Activated T-helper 1 cell treated with anti-CD3 and anti-CD28 coated beads, Interleukin-12 subunit alpha, Interleukin-12 subunit beta, Interleukin-2, Interleukin-4 antibody, amounts not matched to agents 30 ng/mL and 10 ng/mL and 1 ng/mL, durations not matched to agents 14 hours and 24 hours and 36 hours (primary cell): ENCODE measurements at regions not wholly inside any gene's neighbourhood (a gene's known extent, or its start where the extent isn't known, plus 50 kb on each side); places are given as distances from the start of the nearest gene placed in this dataset.

Source experiments
- DNase-seq: peaks from one replicate; pipeline ENCODE4 v3.0.0; 2021; ENCODE audit warnings: low spot score
- H3K27ac Mint-ChIP-seq: one replicate; pipeline ENCODE4 v1.8.0; 2021; ENCODE audit warnings: mild to moderate bottlenecking, mixed read lengths
- H3K27me3 Mint-ChIP-seq: one replicate; pipeline ENCODE4 v1.8.0; 2022; ENCODE audit warnings: mild to moderate bottlenecking, moderate library complexity, mixed read lengths; ENCODE audit not compliant: insufficient read depth
- H3K36me3 Mint-ChIP-seq: one replicate; pipeline ENCODE4 v1.8.0; 2021; ENCODE audit warnings: low read depth, mixed read lengths
- H3K4me1 Mint-ChIP-seq: one replicate; pipeline ENCODE4 v1.8.0; 2021; ENCODE audit warnings: low read depth, mixed read lengths
- H3K4me3 Mint-ChIP-seq: one replicate; pipeline ENCODE4 v1.8.0; 2021; ENCODE audit warnings: mild to moderate bottlenecking, moderate library complexity, mixed read lengths
- H3K9me3 Mint-ChIP-seq: one replicate; pipeline ENCODE4 v1.8.0; 2021; ENCODE audit warnings: mixed read lengths
- intact Hi-C: fragments of 100-400 bp; cut with micrococcal nuclease; formaldehyde crosslinking; loops from one replicate; pipeline ENCODE4 v1.15.1; 2024

GRCh38 chrX:69094977-69095669 lies 70.1 kb downstream of the PJA1 start:
- Mint-ChIP-seq H3K27ac (no peak overlapping the region), H3K36me3 (no peaks in the 10 kb centered on the region), H3K4me3 (no peak overlapping the region), H3K4me1 (no peaks in the 10 kb centered on the region), H3K9me3 (no peaks in the 10 kb centered on the region), H3K27me3 (peaks cover 2% of the 10 kb centered on the region)
- intact Hi-C loops, result loop anchor here (1.0 to 5.0 kb wide), 2 partner anchors 127 to 192 kb away; no protein-coding TSS in a partner anchor
- no peak for DNase-seq

GRCh38 chrX:69093960-69094871 lies 71.0 kb downstream of the PJA1 start:
- Mint-ChIP-seq H3K36me3 (no peaks in the 10 kb centered on the region), H3K9me3 (no peaks in the 10 kb centered on the region), H3K4me1 (no peaks in the 10 kb centered on the region), H3K27me3 (peaks cover 2% of the 10 kb centered on the region), H3K4me3 (no peak overlapping the region), H3K27ac (no peak overlapping the region)
- DNase-seq, result peak; percentile 1
- intact Hi-C loops, result loop anchor here (1.0 to 5.0 kb wide), 2 partner anchors 128 to 193 kb away; no protein-coding TSS in a partner anchor

- Mint-ChIP-seq H3K4me1 (no peaks in the 10 kb centered on the region), H3K4me3 (no peak overlapping the region), H3K27me3 (no peaks in the 10 kb centered on the region), H3K36me3 (no peaks in the 10 kb centered on the region), H3K9me3 (no peaks in the 10 kb centered on the region), H3K27ac (no peak overlapping the region)
- DNase-seq, result no peak
- intact Hi-C loops, result loop anchor here (5.0 kb wide), 1 partner anchor 197 kb away; no protein-coding TSS in a partner anchor
Observed at GRCh38 chrX:69090022-69090421, 75.2 kb downstream of the PJA1 start.

GRCh38 chrX:69089203-69089602 lies 76.0 kb downstream of the PJA1 start:
- H3K9me3 Mint-ChIP-seq, result no peaks in the 10 kb centered on the region
- no peaks in the 10 kb centered on the region for H3K27me3 Mint-ChIP-seq
- H3K36me3 Mint-ChIP-seq, result no peaks in the 10 kb centered on the region
- no peak overlapping the region for H3K4me3 Mint-ChIP-seq
- intact Hi-C loops, result no loop called here
- no peak overlapping the region for H3K27ac Mint-ChIP-seq
- DNase-seq, result no peak
- no peaks in the 10 kb centered on the region for H3K4me1 Mint-ChIP-seq

- Mint-ChIP-seq H3K4me1 (no peaks in the 10 kb centered on the region), H3K36me3 (no peaks in the 10 kb centered on the region), H3K27me3 (no peaks in the 10 kb centered on the region), H3K9me3 (no peaks in the 10 kb centered on the region), H3K27ac (no peak overlapping the region), H3K4me3 (no peak overlapping the region)
- DNase-seq, result no peak
- intact Hi-C loops, result no loop called here
Observed at GRCh38 chrX:69088171-69088938, 76.9 kb downstream of the PJA1 start.

- no peak overlapping the region for H3K4me3 Mint-ChIP-seq
- H3K36me3 Mint-ChIP-seq, result no peaks in the 10 kb centered on the region
- H3K27ac Mint-ChIP-seq, result no peak overlapping the region
- no peaks in the 10 kb centered on the region for H3K27me3 Mint-ChIP-seq
- no peak for DNase-seq
- no peaks in the 10 kb centered on the region for H3K9me3 Mint-ChIP-seq
- intact Hi-C loops, result no loop called here
- no peaks in the 10 kb centered on the region for H3K4me1 Mint-ChIP-seq
Observed at GRCh38 chrX:69085826-69086225, 79.4 kb downstream of the PJA1 start.

- H3K36me3 Mint-ChIP-seq, result no peaks in the 10 kb centered on the region
- H3K27ac Mint-ChIP-seq, result no peak overlapping the region
- DNase-seq, result no peak
- no peaks in the 10 kb centered on the region for H3K27me3 Mint-ChIP-seq
- intact Hi-C loops, result no loop called here
- no peaks in the 10 kb centered on the region for H3K9me3 Mint-ChIP-seq
- no peaks in the 10 kb centered on the region for H3K4me1 Mint-ChIP-seq
- H3K4me3 Mint-ChIP-seq, result no peak overlapping the region
Observed at GRCh38 chrX:69085151-69085550, 80.1 kb downstream of the PJA1 start.

GRCh38 chrX:69083801-69084200 lies 81.5 kb downstream of the PJA1 start:
- no peaks in the 10 kb centered on the region for H3K4me1 Mint-ChIP-seq
- no peak overlapping the region for H3K4me3 Mint-ChIP-seq
- no peaks in the 10 kb centered on the region for H3K9me3 Mint-ChIP-seq
- DNase-seq, result no peak
- no peaks in the 10 kb centered on the region for H3K27me3 Mint-ChIP-seq
- no peak overlapping the region for H3K27ac Mint-ChIP-seq
- H3K36me3 Mint-ChIP-seq, result no peaks in the 10 kb centered on the region
- intact Hi-C loops, result no loop called here

- no peak for DNase-seq
- H3K4me3 Mint-ChIP-seq, result no peak overlapping the region
- H3K4me1 Mint-ChIP-seq, result no peaks in the 10 kb centered on the region
- intact Hi-C loops, result no loop called here
- no peak overlapping the region for H3K27ac Mint-ChIP-seq
- no peaks in the 10 kb centered on the region for H3K9me3 Mint-ChIP-seq
- no peaks in the 10 kb centered on the region for H3K27me3 Mint-ChIP-seq
- H3K36me3 Mint-ChIP-seq, result no peaks in the 10 kb centered on the region
Observed at GRCh38 chrX:69083361-69083760, 81.9 kb downstream of the PJA1 start.

- intact Hi-C loops, result no loop called here
- DNase-seq, result no peak
- no peak overlapping the region for H3K27ac Mint-ChIP-seq
- H3K36me3 Mint-ChIP-seq, result no peaks in the 10 kb centered on the region
- H3K4me3 Mint-ChIP-seq, result no peak overlapping the region
- no peaks in the 10 kb centered on the region for H3K27me3 Mint-ChIP-seq
- no peaks in the 10 kb centered on the region for H3K4me1 Mint-ChIP-seq
- no peaks in the 10 kb centered on the region for H3K9me3 Mint-ChIP-seq
Observed at GRCh38 chrX:69082753-69083150, 82.5 kb downstream of the PJA1 start.

- no peak for DNase-seq
- Mint-ChIP-seq H3K9me3 (no peaks in the 10 kb centered on the region), H3K27me3 (no peaks in the 10 kb centered on the region), H3K4me1 (no peaks in the 10 kb centered on the region), H3K4me3 (no peak overlapping the region), H3K36me3 (no peaks in the 10 kb centered on the region), H3K27ac (no peak overlapping the region)
- intact Hi-C loops, result no loop called here
Observed at GRCh38 chrX:69082055-69082752, 83.0 kb downstream of the PJA1 start.

GRCh38 chrX:69080855-69081465 lies 84.3 kb downstream of the PJA1 start:
- intact Hi-C loops, result no loop called here
- no peak overlapping the region for H3K27ac Mint-ChIP-seq
- H3K4me3 Mint-ChIP-seq, result no peak overlapping the region
- H3K27me3 Mint-ChIP-seq, result no peaks in the 10 kb centered on the region
- H3K36me3 Mint-ChIP-seq, result no peaks in the 10 kb centered on the region
- DNase-seq, result no peak
- no peaks in the 10 kb centered on the region for H3K4me1 Mint-ChIP-seq
- H3K9me3 Mint-ChIP-seq, result no peaks in the 10 kb centered on the region
